ENCODE measurements at regions not wholly inside any gene's neighbourhood (a gene's known extent, or its start where the extent isn't known, plus 50 kb on each side); places are given as distances from the start of the nearest gene placed in this dataset.
"Not testable (repeated sequence)": the region's sequence is repeated elsewhere in the genome, so short reads cannot be mapped to it uniquely, and the experiment has no call there.

GRCh38 chr12:19572920-19573558, 133.7 kb downstream of the AEBP2 start:
- peak in 1 of 2 donors; percentile 27 for DNase-seq

- no peak for DNase-seq
These were observed 134.6 kb downstream of the AEBP2 start for GRCh38 chr12:19573866-19574265.

- no peak for DNase-seq
These were observed 135.3 kb downstream of the AEBP2 start for GRCh38 chr12:19574601-19575000.

GRCh38 chr12:19575337-19576243, 136.3 kb downstream of the AEBP2 start:
- DNase-seq: no peak

GRCh38 chr12:19576506-19577280, 137.4 kb downstream of the AEBP2 start:
- no peak for DNase-seq

- DNase-seq: no peak
These were observed 137.9 kb downstream of the AEBP2 start for GRCh38 chr12:19577281-19577530.

- no peak for DNase-seq
These were observed 145.4 kb downstream of the AEBP2 start for GRCh38 chr12:19584732-19585131.

GRCh38 chr12:19588951-19589350, 149.7 kb downstream of the AEBP2 start:
- DNase-seq: no peak

GRCh38 chr12:19591951-19592350, 152.7 kb downstream of the AEBP2 start:
- DNase-seq: no peak

- DNase-seq: no peak
These were observed 157.3 kb downstream of the AEBP2 start for GRCh38 chr12:19596434-19597166.

GRCh38 chr12:19597167-19598026, 158.1 kb downstream of the AEBP2 start:
- DNase-seq: no peak

GRCh38 chr12:19605720-19606119, 166.4 kb downstream of the AEBP2 start:
- DNase-seq: no peak

GRCh38 chr12:19608039-19608438, 168.7 kb downstream of the AEBP2 start:
- no peak for DNase-seq

GRCh38 chr12:19613051-19613535, 173.8 kb downstream of the AEBP2 start:
- DNase-seq: no peak

GRCh38 chr12:19614601-19615383, 175.5 kb downstream of the AEBP2 start:
- DNase-seq: no peak

- no peak for DNase-seq
These were observed 176.1 kb downstream of the AEBP2 start for GRCh38 chr12:19615384-19615725.

- no peak for DNase-seq
These were observed 177.5 kb downstream of the AEBP2 start for GRCh38 chr12:19616781-19617180.

- DNase-seq: peak in 1 of 2 donors; percentile 3
These were observed 180.9 kb downstream of the AEBP2 start for GRCh38 chr12:19620222-19620621.

- DNase-seq: no peak
These were observed 184.6 kb downstream of the AEBP2 start for GRCh38 chr12:19623751-19624399.

- no peak for DNase-seq
These were observed 185.2 kb downstream of the AEBP2 start for GRCh38 chr12:19624491-19624890.

GRCh38 chr12:19625551-19625950, 186.3 kb downstream of the AEBP2 start:
- DNase-seq: not testable (repeated sequence)

Data from CD4-positive, alpha-beta T cell treated with Interleukin-1 beta for 1 hour (primary cell).